D721Med (cell line): ENCODE measurements at regions not wholly inside any gene's neighbourhood (a gene's known extent, or its start where the extent isn't known, plus 50 kb on each side); places are given as distances from the start of the nearest gene placed in this dataset.

ENCODE experiments used
- DNase-seq: peaks from one replicate; pipeline ENCODE4 v3.0.0; 2011; ENCODE audit warnings: low spot score; ENCODE audit not compliant: insufficient read length
- FAIRE-seq: peaks from 2 replicates; lab custom pipeline; 2011; peaks lifted over from hg19 to GRCh38; lab: Jason Lieb, UNC
- CTCF ChIP-seq: IDR thresholded peaks from 2 replicates; pipeline ENCODE4 v1.5.1; 2012; ENCODE audit warnings: mild to moderate bottlenecking, control low read depth; ENCODE audit not compliant: insufficient read depth; ENCODE audit errors: missing control alignments

DNA sequence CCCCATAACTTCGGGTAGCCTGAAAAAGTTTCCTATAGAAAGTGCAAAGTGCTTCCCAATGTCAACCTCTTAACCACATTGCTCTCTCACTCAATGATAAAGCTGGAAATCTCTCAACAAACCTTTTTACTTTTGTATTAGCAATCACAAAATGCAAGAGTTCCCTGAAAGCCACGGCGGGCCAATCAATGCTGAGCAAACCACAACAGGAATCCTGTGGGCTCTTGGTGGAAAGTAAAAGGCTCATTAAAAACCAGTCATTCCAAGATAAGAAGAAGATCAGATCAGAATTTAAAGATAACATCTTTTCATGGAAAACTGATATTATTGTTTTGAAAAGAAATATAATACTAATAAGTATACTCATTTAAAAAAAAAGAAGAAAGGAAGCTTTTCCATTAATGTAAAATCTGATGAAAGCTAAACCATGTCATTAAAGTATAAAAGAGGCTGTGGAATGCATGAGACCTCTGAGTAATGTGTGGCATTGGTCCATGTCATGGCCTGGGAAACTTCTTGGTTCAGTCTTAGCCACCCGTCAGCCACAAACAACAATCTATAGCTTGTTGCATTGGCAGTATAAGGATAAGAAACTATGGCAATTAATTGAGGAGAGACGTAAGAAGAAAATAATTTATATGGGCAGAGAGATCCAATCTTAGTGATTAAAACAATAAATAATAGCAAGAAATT is 1066.1 kb upstream of the SORCS1 start:
- no peak for DNase-seq
- TF ChIP-seq CTCF, result no peak
- FAIRE-seq, result no peak

- no peak for DNase-seq
- no peak for TF ChIP-seq CTCF
- no peak for FAIRE-seq
These were observed 1044.2 kb upstream of the SORCS1 start for GRCh38 chr10:108208732-108209131.

DNA sequence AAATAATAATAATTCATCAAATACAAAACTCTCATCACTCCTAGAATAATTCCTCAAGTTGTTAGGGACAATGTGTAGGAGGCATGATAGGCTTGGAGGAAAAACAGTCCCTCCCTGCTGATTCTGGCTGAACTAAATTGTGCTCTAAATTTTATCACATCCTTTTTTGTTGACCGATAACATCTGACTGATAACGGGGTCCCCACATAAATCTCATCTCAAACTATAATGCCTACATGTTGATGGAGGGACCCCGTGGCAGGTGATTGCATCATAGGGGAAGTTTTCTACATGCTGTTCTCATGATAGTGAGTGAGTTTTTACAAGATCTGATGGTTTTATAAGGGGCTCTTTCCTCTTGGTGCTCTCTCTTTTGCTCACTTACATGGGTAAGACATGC is 1043.5 kb upstream of the SORCS1 start:
- FAIRE-seq, result no peak

GRCh38 chr10:108204528-108205305 is 1040.2 kb upstream of the SORCS1 start:
- no peak for DNase-seq
- TF ChIP-seq CTCF, result peak; percentile 51
- no peak for FAIRE-seq

More for the DNA sequence above, 1043.5 kb upstream of the SORCS1 start:
- DNase-seq, result no peak
- TF ChIP-seq CTCF, result no peak

- no peak for TF ChIP-seq CTCF
- FAIRE-seq (no peak), DNase-seq (no peak)
These were observed 1039.5 kb upstream of the SORCS1 start for GRCh38 chr10:108203905-108204527.

- no peak for TF ChIP-seq CTCF
- no peak for DNase-seq
- FAIRE-seq, result no peak
These were observed 1023.0 kb upstream of the SORCS1 start for GRCh38 chr10:108187408-108188012.
